ENCODE measurements at regions not wholly inside any gene's neighbourhood (a gene's known extent, or its start where the extent isn't known, plus 50 kb on each side); places are given as distances from the start of the nearest gene placed in this dataset.

DNA sequence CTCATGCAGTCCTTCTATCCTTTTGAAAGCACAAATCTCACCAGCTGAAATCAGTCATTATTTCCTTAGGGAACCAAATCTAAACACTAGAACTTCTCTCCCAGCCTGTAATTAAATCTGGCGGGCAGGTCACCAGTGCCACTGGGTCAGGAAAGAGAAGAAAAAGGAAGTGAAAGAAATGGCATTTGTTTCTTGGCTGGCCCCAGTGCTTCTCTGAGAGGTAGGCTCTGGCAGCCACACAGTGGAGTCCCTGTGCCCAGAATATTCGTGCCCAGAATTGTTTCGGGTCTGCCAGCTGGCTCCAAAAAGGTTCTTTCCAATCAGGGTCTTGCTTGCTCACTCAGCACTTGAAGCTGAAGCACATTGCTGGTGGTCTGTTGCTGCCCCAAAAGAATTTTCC, 133.9 kb upstream of the MTAP start:
- Mint-ChIP-seq H3K4me1 (ENCODE audit: low read depth) (peaks cover 6% of the 10 kb centered on the region), H3K27ac (no peak overlapping the region), H3K36me3 (ENCODE audit: low read depth) (no peaks in the 10 kb centered on the region), H3K4me3 (no peak overlapping the region), H3K27me3 (ENCODE audit: insufficient read depth) (peaks cover 18% of the 10 kb centered on the region), H3K9me3 (no peaks in the 10 kb centered on the region)
- intact Hi-C loops (cut with micrococcal nuclease) = no loop called here
- no peak for DNase-seq (ENCODE audit: low spot score)

DNA sequence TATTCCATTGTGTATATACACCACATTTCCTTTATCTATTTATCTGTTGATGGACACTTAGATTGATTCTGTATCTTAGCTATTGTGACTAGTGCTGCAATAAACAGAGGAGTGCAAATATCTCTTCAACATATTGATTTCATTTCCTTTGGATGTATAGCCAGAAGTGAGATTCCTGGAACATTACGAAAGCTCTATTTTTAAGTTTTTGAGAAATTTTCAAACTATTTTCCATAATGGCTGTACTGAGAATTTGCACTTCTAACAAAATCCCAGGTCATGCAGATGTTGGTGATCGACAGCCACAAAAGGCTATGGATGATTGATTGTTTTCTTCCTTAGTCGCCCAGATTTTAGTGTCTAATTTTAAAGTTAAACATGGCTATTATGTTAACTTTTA, 132.7 kb upstream of the MTAP start:
- intact Hi-C loops (cut with micrococcal nuclease) = no loop called here
- no peak for DNase-seq (ENCODE audit: low spot score)
- Mint-ChIP-seq H3K4me1 (ENCODE audit: low read depth) (peaks cover 6% of the 10 kb centered on the region), H3K27me3 (ENCODE audit: insufficient read depth) (peaks cover 18% of the 10 kb centered on the region), H3K4me3 (no peak overlapping the region), H3K27ac (no peak overlapping the region), H3K36me3 (ENCODE audit: low read depth) (no peaks in the 10 kb centered on the region), H3K9me3 (no peaks in the 10 kb centered on the region)

GRCh38 chr9:21670374-21670773, 132.1 kb upstream of the MTAP start:
- no peak for DNase-seq (ENCODE audit: low spot score)
- no peaks in the 10 kb centered on the region for H3K36me3 Mint-ChIP-seq (ENCODE audit: low read depth)
- no peak overlapping the region for H3K4me3 Mint-ChIP-seq
- H3K4me1 Mint-ChIP-seq (ENCODE audit: low read depth) = peaks cover 6% of the 10 kb centered on the region
- no peak overlapping the region for H3K27ac Mint-ChIP-seq
- intact Hi-C loops (cut with micrococcal nuclease) = no loop called here
- H3K27me3 Mint-ChIP-seq (ENCODE audit: insufficient read depth) = peaks cover 18% of the 10 kb centered on the region
- H3K9me3 Mint-ChIP-seq = no peaks in the 10 kb centered on the region

- Mint-ChIP-seq H3K9me3 (no peaks in the 10 kb centered on the region), H3K27ac (no peak overlapping the region)
- no peak for DNase-seq (ENCODE audit: low spot score)
Measured at GRCh38 chr9:21672140-21672539, 130.3 kb upstream of the MTAP start.

DNA sequence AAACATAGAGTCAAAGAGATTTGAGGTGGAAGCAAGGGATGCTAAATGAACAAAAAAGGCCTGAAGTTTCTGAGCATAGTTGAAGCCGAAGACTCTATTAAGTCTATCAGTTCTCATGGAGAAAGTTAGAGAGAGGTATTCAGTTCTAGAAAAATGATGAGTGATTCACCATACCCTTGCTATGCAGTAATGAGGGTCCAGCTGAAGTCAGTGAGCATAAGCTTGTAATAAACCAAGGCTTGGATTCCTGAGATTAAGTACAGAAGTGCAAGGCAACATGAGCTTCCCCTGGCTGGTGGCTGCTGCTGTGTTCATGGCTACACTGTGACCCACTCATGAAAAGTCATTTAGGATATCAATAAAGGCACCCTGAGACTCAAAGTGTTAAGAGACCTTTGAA, 129.7 kb upstream of the MTAP start:
- no peak overlapping the region for H3K27ac Mint-ChIP-seq
- no peak overlapping the region for H3K4me3 Mint-ChIP-seq
- intact Hi-C loops (cut with micrococcal nuclease) = no loop called here
- H3K4me1 Mint-ChIP-seq (ENCODE audit: low read depth) = peaks cover 6% of the 10 kb centered on the region
- no peak for DNase-seq (ENCODE audit: low spot score)
- H3K27me3 Mint-ChIP-seq (ENCODE audit: insufficient read depth) = peaks cover 22% of the 10 kb centered on the region
- H3K36me3 Mint-ChIP-seq (ENCODE audit: low read depth) = no peaks in the 10 kb centered on the region
- no peaks in the 10 kb centered on the region for H3K9me3 Mint-ChIP-seq

More at GRCh38 chr9:21672140-21672539, 130.3 kb upstream of the MTAP start:
- Mint-ChIP-seq H3K27me3 (ENCODE audit: insufficient read depth) (peaks cover 22% of the 10 kb centered on the region), H3K36me3 (ENCODE audit: low read depth) (no peaks in the 10 kb centered on the region), H3K4me3 (no peak overlapping the region), H3K4me1 (ENCODE audit: low read depth) (peaks cover 6% of the 10 kb centered on the region)
- intact Hi-C loops (cut with micrococcal nuclease) = no loop called here

DNA sequence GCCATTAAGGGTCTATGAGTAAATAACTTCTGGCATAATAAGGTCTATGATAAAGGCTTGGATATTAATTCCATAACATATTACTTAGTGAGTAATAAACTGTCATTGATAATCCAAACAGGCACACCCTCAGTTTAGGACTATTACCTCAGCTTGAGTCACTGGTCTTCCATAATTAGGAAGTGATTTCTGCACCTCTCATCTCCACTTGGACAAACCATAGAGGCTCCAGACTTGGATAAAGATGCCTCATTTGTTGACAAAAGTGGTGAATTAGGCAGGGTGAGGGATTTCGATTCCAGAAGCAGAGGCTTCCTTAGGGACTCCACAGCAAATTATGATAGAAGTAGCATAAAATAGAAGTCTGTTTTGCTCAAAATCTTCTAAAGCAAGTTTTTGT, 127.5 kb upstream of the MTAP start:
- Mint-ChIP-seq H3K4me3 (no peak overlapping the region), H3K4me1 (ENCODE audit: low read depth) (peaks cover 6% of the 10 kb centered on the region), H3K27ac (no peak overlapping the region), H3K27me3 (ENCODE audit: insufficient read depth) (peaks cover 16% of the 10 kb centered on the region), H3K36me3 (ENCODE audit: low read depth) (no peaks in the 10 kb centered on the region), H3K9me3 (no peaks in the 10 kb centered on the region)
- DNase-seq (ENCODE audit: low spot score) = no peak
- intact Hi-C loops (cut with micrococcal nuclease) = no loop called here

DNA sequence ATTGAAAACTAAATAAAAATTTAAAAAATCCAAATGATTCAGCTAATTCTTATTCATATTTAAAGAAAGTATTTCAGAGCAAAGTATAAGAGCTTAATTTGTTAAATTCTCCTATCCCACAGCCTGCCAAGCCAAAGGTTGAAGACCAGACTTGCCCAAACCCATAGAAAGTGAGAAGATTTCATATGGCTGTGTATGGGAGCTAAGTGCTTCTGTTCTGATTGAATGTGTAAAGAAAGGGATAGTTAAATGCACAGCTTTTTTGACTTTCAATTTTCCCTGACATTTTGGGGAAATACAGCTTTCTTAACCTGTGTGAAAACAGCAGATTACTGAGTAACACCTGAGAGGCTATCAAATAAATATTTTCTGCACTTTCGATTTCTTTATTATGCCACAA, 125.0 kb upstream of the MTAP start:
- H3K36me3 Mint-ChIP-seq (ENCODE audit: low read depth) = no peaks in the 10 kb centered on the region
- H3K27ac Mint-ChIP-seq = no peak overlapping the region
- intact Hi-C loops (cut with micrococcal nuclease) = no loop called here
- H3K4me1 Mint-ChIP-seq (ENCODE audit: low read depth) = peaks cover 4% of the 10 kb centered on the region
- no peaks in the 10 kb centered on the region for H3K9me3 Mint-ChIP-seq
- no peak overlapping the region for H3K4me3 Mint-ChIP-seq
- DNase-seq (ENCODE audit: low spot score) = no peak
- H3K27me3 Mint-ChIP-seq (ENCODE audit: insufficient read depth) = peaks cover 10% of the 10 kb centered on the region

GRCh38 chr9:21677834-21678233, 124.6 kb upstream of the MTAP start:
- no peak overlapping the region for H3K4me3 Mint-ChIP-seq
- intact Hi-C loops (cut with micrococcal nuclease) = no loop called here
- no peaks in the 10 kb centered on the region for H3K36me3 Mint-ChIP-seq (ENCODE audit: low read depth)
- peaks cover 6% of the 10 kb centered on the region for H3K27me3 Mint-ChIP-seq (ENCODE audit: insufficient read depth)
- no peak overlapping the region for H3K27ac Mint-ChIP-seq
- peaks cover 4% of the 10 kb centered on the region for H3K4me1 Mint-ChIP-seq (ENCODE audit: low read depth)
- no peak for DNase-seq (ENCODE audit: low spot score)
- no peaks in the 10 kb centered on the region for H3K9me3 Mint-ChIP-seq

DNA sequence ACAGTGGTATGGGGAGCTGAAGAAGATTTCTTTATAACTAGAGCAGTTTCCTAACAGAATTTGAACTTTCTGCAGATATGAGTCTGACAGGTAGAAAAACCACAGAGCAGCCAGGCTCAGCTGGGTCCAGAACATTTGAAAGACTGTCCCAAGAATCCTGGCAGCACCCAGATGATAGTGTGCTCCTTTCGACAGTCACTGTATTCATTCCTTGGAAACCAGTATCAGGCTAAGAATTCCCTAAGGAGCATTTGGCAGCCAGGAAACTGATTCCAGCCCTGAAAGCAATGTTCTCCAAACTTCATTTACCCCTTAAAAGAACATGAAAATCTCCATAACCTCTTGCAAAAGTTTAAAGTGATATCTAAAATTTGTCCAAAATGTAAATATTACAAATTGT, 123.0 kb upstream of the MTAP start:
- H3K4me1 Mint-ChIP-seq (ENCODE audit: low read depth) = peaks cover 12% of the 10 kb centered on the region
- DNase-seq (ENCODE audit: low spot score) = no peak
- no peaks in the 10 kb centered on the region for H3K36me3 Mint-ChIP-seq (ENCODE audit: low read depth)
- H3K9me3 Mint-ChIP-seq = no peaks in the 10 kb centered on the region
- no peak overlapping the region for H3K27ac Mint-ChIP-seq
- no peak overlapping the region for H3K4me3 Mint-ChIP-seq
- peaks cover 4% of the 10 kb centered on the region for H3K27me3 Mint-ChIP-seq (ENCODE audit: insufficient read depth)
- intact Hi-C loops (cut with micrococcal nuclease) = no loop called here

DNA sequence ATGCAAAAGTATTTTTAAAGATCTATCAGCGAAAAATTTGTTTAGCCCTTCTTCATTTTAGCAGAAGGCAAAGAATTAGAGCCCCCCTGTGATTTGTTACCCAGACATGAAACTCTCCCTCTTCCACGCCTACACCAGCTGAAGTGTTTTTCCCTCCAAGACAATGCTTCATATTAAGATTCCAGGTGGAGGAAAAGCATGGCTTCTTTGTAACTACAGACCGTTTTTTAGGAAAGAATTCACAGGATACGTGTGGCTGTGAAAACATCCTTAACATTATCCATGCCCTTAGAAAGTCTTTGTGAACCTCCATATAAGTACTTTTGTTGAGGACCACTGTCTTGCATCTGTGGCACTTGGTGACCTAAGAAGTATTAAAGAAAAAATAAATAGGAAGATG, 121.8 kb upstream of the MTAP start:
- peaks cover 4% of the 10 kb centered on the region for H3K27me3 Mint-ChIP-seq (ENCODE audit: insufficient read depth)
- peaks cover 23% of the 10 kb centered on the region for H3K4me1 Mint-ChIP-seq (ENCODE audit: low read depth)
- no peak overlapping the region for H3K27ac Mint-ChIP-seq
- no peak for DNase-seq (ENCODE audit: low spot score)
- no peaks in the 10 kb centered on the region for H3K36me3 Mint-ChIP-seq (ENCODE audit: low read depth)
- H3K4me3 Mint-ChIP-seq = no peak overlapping the region
- intact Hi-C loops (cut with micrococcal nuclease) = loop anchor here (5.0 to 10.0 kb wide), 2 partner anchors 88 to 354 kb away; no protein-coding TSS in a partner anchor
- H3K9me3 Mint-ChIP-seq = no peaks in the 10 kb centered on the region

DNA sequence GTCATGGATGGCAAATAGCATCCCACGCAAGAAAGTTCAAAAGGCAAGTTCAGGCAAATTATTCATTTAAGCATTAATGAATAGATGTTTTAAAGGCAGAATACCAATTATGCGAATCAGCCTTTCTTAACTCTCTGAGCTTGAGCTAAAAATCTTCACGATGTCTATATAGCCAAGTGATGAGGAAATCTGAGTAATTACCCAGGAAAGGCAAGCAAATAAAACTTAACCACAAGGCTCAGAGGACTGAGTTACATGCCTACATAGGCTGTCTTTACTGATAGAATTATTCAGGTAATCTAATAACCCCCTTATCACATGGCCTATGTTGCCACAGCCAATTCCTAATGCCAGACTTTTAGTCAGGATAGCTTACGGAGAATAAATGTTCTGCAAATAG, 120.8 kb upstream of the MTAP start:
- no peak for DNase-seq (ENCODE audit: low spot score)
- H3K4me3 Mint-ChIP-seq = no peak overlapping the region
- H3K27ac Mint-ChIP-seq = no peak overlapping the region
- no peaks in the 10 kb centered on the region for H3K27me3 Mint-ChIP-seq (ENCODE audit: insufficient read depth)
- intact Hi-C loops (cut with micrococcal nuclease) = loop anchor here (5.0 to 10.0 kb wide), 2 partner anchors 89 to 353 kb away; no protein-coding TSS in a partner anchor
- H3K4me1 Mint-ChIP-seq (ENCODE audit: low read depth) = peaks cover 32% of the 10 kb centered on the region
- H3K36me3 Mint-ChIP-seq (ENCODE audit: low read depth) = no peaks in the 10 kb centered on the region
- no peaks in the 10 kb centered on the region for H3K9me3 Mint-ChIP-seq

DNA sequence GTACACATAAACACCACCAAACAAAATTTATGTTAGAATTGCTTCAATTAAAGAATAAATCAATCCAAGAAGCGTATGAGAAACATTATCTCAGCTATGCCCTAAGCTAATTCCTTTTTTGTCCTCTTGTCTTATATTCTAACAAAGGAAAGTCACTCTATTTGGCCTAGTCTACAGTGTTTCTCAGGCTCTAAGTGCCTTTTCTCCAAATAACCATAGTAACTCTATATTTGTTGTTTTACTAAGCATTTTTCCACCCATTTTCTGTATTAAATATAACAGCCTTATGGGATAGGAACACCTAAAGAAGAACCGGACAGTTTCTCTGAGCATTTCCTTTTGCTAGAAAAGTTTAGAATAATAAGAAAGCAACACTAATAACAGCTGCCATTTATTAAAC, 120.1 kb upstream of the MTAP start:
- intact Hi-C loops (cut with micrococcal nuclease) = loop anchor here (5.0 to 10.0 kb wide), 2 partner anchors 90 to 352 kb away; no protein-coding TSS in a partner anchor
- H3K4me1 Mint-ChIP-seq (ENCODE audit: low read depth) = peaks cover 37% of the 10 kb centered on the region
- DNase-seq (ENCODE audit: low spot score) = no peak
- H3K9me3 Mint-ChIP-seq = no peaks in the 10 kb centered on the region
- no peak overlapping the region for H3K27ac Mint-ChIP-seq
- H3K4me3 Mint-ChIP-seq = no peak overlapping the region
- H3K27me3 Mint-ChIP-seq (ENCODE audit: insufficient read depth) = no peaks in the 10 kb centered on the region
- no peaks in the 10 kb centered on the region for H3K36me3 Mint-ChIP-seq (ENCODE audit: low read depth)

- no peak for DNase-seq (ENCODE audit: low spot score)
- Mint-ChIP-seq H3K4me1 (ENCODE audit: low read depth) (peaks cover 39% of the 10 kb centered on the region), H3K9me3 (no peaks in the 10 kb centered on the region), H3K36me3 (ENCODE audit: low read depth) (no peaks in the 10 kb centered on the region), H3K27ac (no peak overlapping the region), H3K4me3 (no peak overlapping the region), H3K27me3 (ENCODE audit: insufficient read depth) (no peaks in the 10 kb centered on the region)
- intact Hi-C loops (cut with micrococcal nuclease) = loop anchor here (5.0 to 10.0 kb wide), 2 partner anchors 91 to 352 kb away; no protein-coding TSS in a partner anchor
Measured at GRCh38 chr9:21682981-21683380, 119.5 kb upstream of the MTAP start.

GRCh38 chr9:21683484-21684175, 118.8 kb upstream of the MTAP start:
- intact Hi-C loops (cut with micrococcal nuclease) = loop anchor here (1.0 to 10.0 kb wide), 4 partner anchors 12 to 351 kb away; no protein-coding TSS in a partner anchor
- Mint-ChIP-seq H3K4me3 (no peak overlapping the region), H3K4me1 (ENCODE audit: low read depth) (peaks cover 45% of the 10 kb centered on the region), H3K27me3 (ENCODE audit: insufficient read depth) (no peaks in the 10 kb centered on the region), H3K27ac (no peak overlapping the region), H3K36me3 (ENCODE audit: low read depth) (no peaks in the 10 kb centered on the region), H3K9me3 (no peaks in the 10 kb centered on the region)
- no peak for DNase-seq (ENCODE audit: low spot score)
